GM12873 (cell line): ENCODE measurements at regions not wholly inside any gene's neighbourhood (a gene's known extent, or its start where the extent isn't known, plus 50 kb on each side); places are given as distances from the start of the nearest gene placed in this dataset.

Experiments
- TF ChIP-seq, protein P1 (sequence below): IDR thresholded peaks from 2 replicates; pipeline ENCODE4 v1.5.1; 2012; ENCODE audit warnings: low read depth, mild to moderate bottlenecking, moderate library complexity, low read length, control low read depth; ENCODE audit not compliant: insufficient read depth; ENCODE audit errors: missing control alignments

- TF ChIP-seq, protein P1, sequence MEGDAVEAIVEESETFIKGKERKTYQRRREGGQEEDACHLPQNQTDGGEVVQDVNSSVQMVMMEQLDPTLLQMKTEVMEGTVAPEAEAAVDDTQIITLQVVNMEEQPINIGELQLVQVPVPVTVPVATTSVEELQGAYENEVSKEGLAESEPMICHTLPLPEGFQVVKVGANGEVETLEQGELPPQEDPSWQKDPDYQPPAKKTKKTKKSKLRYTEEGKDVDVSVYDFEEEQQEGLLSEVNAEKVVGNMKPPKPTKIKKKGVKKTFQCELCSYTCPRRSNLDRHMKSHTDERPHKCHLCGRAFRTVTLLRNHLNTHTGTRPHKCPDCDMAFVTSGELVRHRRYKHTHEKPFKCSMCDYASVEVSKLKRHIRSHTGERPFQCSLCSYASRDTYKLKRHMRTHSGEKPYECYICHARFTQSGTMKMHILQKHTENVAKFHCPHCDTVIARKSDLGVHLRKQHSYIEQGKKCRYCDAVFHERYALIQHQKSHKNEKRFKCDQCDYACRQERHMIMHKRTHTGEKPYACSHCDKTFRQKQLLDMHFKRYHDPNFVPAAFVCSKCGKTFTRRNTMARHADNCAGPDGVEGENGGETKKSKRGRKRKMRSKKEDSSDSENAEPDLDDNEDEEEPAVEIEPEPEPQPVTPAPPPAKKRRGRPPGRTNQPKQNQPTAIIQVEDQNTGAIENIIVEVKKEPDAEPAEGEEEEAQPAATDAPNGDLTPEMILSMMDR = no peak
Measured at GRCh38 chr1:101742509-101742908, 254.2 kb downstream of the OLFM3 start.

GRCh38 chr1:101745551-101746270 is 251.0 kb downstream of the OLFM3 start:
- TF ChIP-seq, protein P1 = no peak

GRCh38 chr1:101748077-101748476 is 248.6 kb downstream of the OLFM3 start:
- TF ChIP-seq, protein P1 = no peak
